Suprapubic skin (tissue), 4 donors: ENCODE measurements at regions not wholly inside any gene's neighbourhood (a gene's known extent, or its start where the extent isn't known, plus 50 kb on each side); places are given as distances from the start of the nearest gene placed in this dataset.

ENCODE experiments used
- DNase-seq, 2 donors: peaks; one replicate each; pipeline ENCODE4 v3.0.0-alpha.2; 2019; ENCODE audit warnings: low spot score in 2 of 2
- H3K27ac ChIP-seq: fragments of 200-600 bp; sonication (generic); one replicate; pipeline ENCODE4 v1.5.1; 2019
- H3K27me3 ChIP-seq: fragments of 200-600 bp; sonication (generic); one replicate; pipeline ENCODE4 v1.5.1; 2019
- H3K36me3 ChIP-seq: fragments of 200-600 bp; sonication (generic); one replicate; pipeline ENCODE4 v1.5.1; 2019
- H3K4me1 ChIP-seq: fragments of 200-600 bp; sonication (generic); one replicate; pipeline ENCODE4 v1.5.1; 2019
- H3K4me3 ChIP-seq: fragments of 200-600 bp; sonication (generic); one replicate; pipeline ENCODE4 v1.5.1; 2019; ENCODE audit warnings: mild to moderate bottlenecking
- H3K9me3 ChIP-seq: fragments of 200-600 bp; sonication (generic); one replicate; pipeline ENCODE4 v1.5.1; 2019
- CTCF ChIP-seq, 2 donors: fragments of 200-600 bp in 1 of 2; fragments of 450-650 bp in 1 of 2; sonication (generic) in 1 of 2; IDR thresholded peaks; one replicate each; pipeline ENCODE4 v1.5.1; 2016 to 2019; ENCODE audit warnings: antibody characterized with exemption in 2 of 2, mild to moderate bottlenecking in 1 of 2, moderate library complexity in 1 of 2
- EP300 ChIP-seq: sonication (generic); formaldehyde crosslinking; IDR thresholded peaks from one replicate; pipeline ENCODE4 v1.6.1; 2017; ENCODE audit warnings: antibody characterized with exemption
- POLR2A ChIP-seq, 2 donors: fragments of 450-650 bp; IDR thresholded peaks; one replicate each; pipeline ENCODE4 v1.6.1; 2017; ENCODE audit warnings: antibody characterized with exemption in 2 of 2, mild to moderate bottlenecking in 2 of 2, moderate library complexity in 2 of 2
- POLR2AphosphoS5 ChIP-seq, 3 donors: sonication (generic); formaldehyde crosslinking; IDR thresholded peaks; one replicate each; pipeline ENCODE4 v1.6.1; 2017; ENCODE audit warnings: antibody characterized with exemption in 3 of 3
- WGBS: methylation state at CpG from one replicate; pipeline ENCODE4 v1.1.5; 2018; 5-methylcytosine and 5-hydroxymethylcytosine counted together

GRCh38 chr7:64098-64915, 128.1 kb upstream of the FAM20C start:
- Histone ChIP-seq H3K27ac (no peak overlapping the region), H3K27me3 (no peaks in the 10 kb centered on the region), H3K4me3 (no peak overlapping the region), H3K36me3 (no peaks in the 10 kb centered on the region), H3K9me3 (no peaks in the 10 kb centered on the region), H3K4me1 (peaks cover 12% of the 10 kb centered on the region)
- 65% methylated on average over 6 of the region's 6 CpGs for WGBS
- peak in 1 of 2 donors; percentile 56 for DNase-seq
- TF ChIP-seq EP300 (no peak), POLR2AphosphoS5 (IDR thresholded peaks at IDR 0.05) (no peak), CTCF (IDR thresholded peaks at IDR 0.05) (peak in 1 of 2 donors; percentile 7), POLR2A (IDR thresholded peaks at IDR 0.05) (no peak)

GRCh38 chr7:64916-65341, 127.4 kb upstream of the FAM20C start:
- TF ChIP-seq POLR2AphosphoS5 (IDR thresholded peaks at IDR 0.05) (no peak), EP300 (no peak), POLR2A (IDR thresholded peaks at IDR 0.05) (no peak), CTCF (IDR thresholded peaks at IDR 0.05) (no peak)
- no peak overlapping the region for H3K4me3 ChIP-seq
- peaks cover 12% of the 10 kb centered on the region for H3K4me1 ChIP-seq
- no peaks in the 10 kb centered on the region for H3K9me3 ChIP-seq
- no peaks in the 10 kb centered on the region for H3K36me3 ChIP-seq
- peak in 1 of 2 donors; percentile 57 for DNase-seq
- no peak overlapping the region for H3K27ac ChIP-seq
- H3K27me3 ChIP-seq: no peaks in the 10 kb centered on the region
- 71% methylated on average over 11 of the region's 11 CpGs for WGBS

GRCh38 chr7:65554-65953, 126.8 kb upstream of the FAM20C start:
- Histone ChIP-seq H3K27ac (no peak overlapping the region), H3K36me3 (no peaks in the 10 kb centered on the region), H3K4me1 (peaks cover 12% of the 10 kb centered on the region), H3K27me3 (no peaks in the 10 kb centered on the region), H3K4me3 (no peak overlapping the region), H3K9me3 (no peaks in the 10 kb centered on the region)
- peak in 1 of 2 donors; percentile 55 for DNase-seq
- WGBS: 74% methylated on average over 7 of the region's 8 CpGs
- TF ChIP-seq POLR2AphosphoS5 (IDR thresholded peaks at IDR 0.05) (no peak), EP300 (no peak), CTCF (IDR thresholded peaks at IDR 0.05) (no peak), POLR2A (IDR thresholded peaks at IDR 0.05) (no peak)

- no peak for TF ChIP-seq POLR2AphosphoS5 (IDR thresholded peaks at IDR 0.05)
- TF ChIP-seq POLR2A (IDR thresholded peaks at IDR 0.05): no peak
- no peak for TF ChIP-seq CTCF (IDR thresholded peaks at IDR 0.05)
- no peak for TF ChIP-seq EP300
- peak in 1 of 2 donors; percentile 32 for DNase-seq
- H3K4me3 ChIP-seq: no peak overlapping the region
- no peaks in the 10 kb centered on the region for H3K9me3 ChIP-seq
- no peak overlapping the region for H3K27ac ChIP-seq
- no peaks in the 10 kb centered on the region for H3K36me3 ChIP-seq
- WGBS: 93% methylated on average over 12 of the region's 12 CpGs
- no peaks in the 10 kb centered on the region for H3K27me3 ChIP-seq
- peaks cover 12% of the 10 kb centered on the region for H3K4me1 ChIP-seq
These were observed 126.1 kb upstream of the FAM20C start for GRCh38 chr7:66296-66695.

DNA sequence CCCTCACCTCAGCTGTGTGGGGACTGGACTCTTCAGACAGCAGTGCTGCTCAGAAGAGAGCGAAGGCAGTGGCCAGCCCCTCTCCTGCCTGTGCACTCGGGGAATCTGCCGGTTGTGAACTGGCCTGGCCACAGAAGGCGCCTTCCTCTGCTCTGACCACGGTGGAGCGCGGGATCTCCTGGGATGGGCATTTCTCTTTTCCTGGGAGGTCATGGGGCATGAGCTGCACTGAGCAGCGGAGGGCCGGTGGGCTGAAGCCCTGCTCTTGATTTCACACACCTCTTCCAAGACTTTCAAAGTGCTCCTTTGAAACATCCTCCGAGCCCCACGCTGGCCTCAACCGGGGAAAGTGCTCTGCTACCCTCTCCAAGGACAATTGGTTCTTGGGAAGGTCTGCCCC, 125.6 kb upstream of the FAM20C start:
- H3K27ac ChIP-seq: no peak overlapping the region
- no peaks in the 10 kb centered on the region for H3K9me3 ChIP-seq
- peak in 1 of 2 donors; percentile 33 for DNase-seq
- 93% methylated on average over 10 of the region's 12 CpGs for WGBS
- H3K4me3 ChIP-seq: no peak overlapping the region
- no peaks in the 10 kb centered on the region for H3K36me3 ChIP-seq
- peaks cover 12% of the 10 kb centered on the region for H3K4me1 ChIP-seq
- no peaks in the 10 kb centered on the region for H3K27me3 ChIP-seq
- TF ChIP-seq POLR2A (IDR thresholded peaks at IDR 0.05): no peak
- no peak for TF ChIP-seq EP300
- TF ChIP-seq CTCF (IDR thresholded peaks at IDR 0.05): no peak
- no peak for TF ChIP-seq POLR2AphosphoS5 (IDR thresholded peaks at IDR 0.05)
